ENCODE measurements at regions not wholly inside any gene's neighbourhood (a gene's known extent, or its start where the extent isn't known, plus 50 kb on each side); places are given as distances from the start of the nearest gene placed in this dataset.

DNA sequence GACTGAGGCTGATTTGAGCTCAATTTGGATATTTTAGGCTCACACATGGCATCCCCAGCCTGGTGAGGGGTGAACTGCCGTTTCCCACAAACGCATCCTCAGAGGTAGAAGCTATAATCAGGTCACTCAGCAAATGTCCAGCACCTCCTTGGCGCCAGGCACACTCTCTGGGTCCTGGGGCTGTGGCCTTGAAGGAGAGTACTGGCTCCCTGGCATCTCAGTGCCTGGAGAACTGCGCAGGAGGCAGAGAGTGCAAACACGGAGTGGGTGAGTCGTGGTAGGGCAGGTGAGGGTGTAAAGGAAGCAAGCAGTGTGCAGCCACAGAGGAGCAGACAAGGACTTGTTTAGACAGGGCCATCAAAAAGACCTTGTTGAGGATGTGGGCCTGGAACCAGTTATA, 224.0 kb upstream of the ZNF32 start:
- DNase-seq, result no peak
- no peaks in the 10 kb centered on the region for H3K36me3 ChIP-seq
- H3K9me3 ChIP-seq (ENCODE audit: severe bottlenecking), result no peaks in the 10 kb centered on the region
- TF ChIP-seq, protein P1, sequence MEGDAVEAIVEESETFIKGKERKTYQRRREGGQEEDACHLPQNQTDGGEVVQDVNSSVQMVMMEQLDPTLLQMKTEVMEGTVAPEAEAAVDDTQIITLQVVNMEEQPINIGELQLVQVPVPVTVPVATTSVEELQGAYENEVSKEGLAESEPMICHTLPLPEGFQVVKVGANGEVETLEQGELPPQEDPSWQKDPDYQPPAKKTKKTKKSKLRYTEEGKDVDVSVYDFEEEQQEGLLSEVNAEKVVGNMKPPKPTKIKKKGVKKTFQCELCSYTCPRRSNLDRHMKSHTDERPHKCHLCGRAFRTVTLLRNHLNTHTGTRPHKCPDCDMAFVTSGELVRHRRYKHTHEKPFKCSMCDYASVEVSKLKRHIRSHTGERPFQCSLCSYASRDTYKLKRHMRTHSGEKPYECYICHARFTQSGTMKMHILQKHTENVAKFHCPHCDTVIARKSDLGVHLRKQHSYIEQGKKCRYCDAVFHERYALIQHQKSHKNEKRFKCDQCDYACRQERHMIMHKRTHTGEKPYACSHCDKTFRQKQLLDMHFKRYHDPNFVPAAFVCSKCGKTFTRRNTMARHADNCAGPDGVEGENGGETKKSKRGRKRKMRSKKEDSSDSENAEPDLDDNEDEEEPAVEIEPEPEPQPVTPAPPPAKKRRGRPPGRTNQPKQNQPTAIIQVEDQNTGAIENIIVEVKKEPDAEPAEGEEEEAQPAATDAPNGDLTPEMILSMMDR (IDR thresholded peaks at IDR 0.05; ENCODE audit: low read depth, low read length), result no peak
- peaks cover 3% of the 10 kb centered on the region for H3K27me3 ChIP-seq (ENCODE audit: insufficient read depth, low read depth, severe bottlenecking)
- no peak overlapping the region for H3K4me3 ChIP-seq (ENCODE audit: low read depth, low read length)
- H3K27ac ChIP-seq, result no peak overlapping the region

DNA sequence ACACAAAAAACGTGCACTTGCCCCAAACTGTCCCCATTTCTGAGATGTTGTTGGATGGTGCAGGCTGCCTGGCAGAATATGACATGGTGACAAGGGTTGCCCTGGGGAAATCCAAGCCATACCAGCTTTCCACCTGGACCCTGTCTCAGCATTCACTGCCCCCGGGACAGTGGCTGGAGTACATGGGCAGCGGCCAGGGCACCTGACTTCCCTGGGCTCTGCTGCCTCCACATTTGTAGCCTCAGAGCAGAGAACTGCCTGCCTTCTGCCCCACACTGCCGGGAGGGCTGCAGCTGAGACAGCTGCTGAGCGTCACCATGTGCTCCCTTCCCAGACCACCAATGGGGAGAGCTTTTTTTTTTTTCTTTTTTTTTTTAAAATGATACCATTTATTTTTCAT, 222.9 kb upstream of the ZNF32 start:
- Histone ChIP-seq H3K27me3 (ENCODE audit: insufficient read depth, low read depth, severe bottlenecking) (peaks cover 3% of the 10 kb centered on the region), H3K4me3 (ENCODE audit: low read depth, low read length) (no peak overlapping the region), H3K36me3 (no peaks in the 10 kb centered on the region), H3K27ac (no peak overlapping the region), H3K9me3 (ENCODE audit: severe bottlenecking) (no peaks in the 10 kb centered on the region)
- no peak for DNase-seq
- TF ChIP-seq, protein P1 (IDR thresholded peaks at IDR 0.05; ENCODE audit: low read depth, low read length), result no peak

DNA sequence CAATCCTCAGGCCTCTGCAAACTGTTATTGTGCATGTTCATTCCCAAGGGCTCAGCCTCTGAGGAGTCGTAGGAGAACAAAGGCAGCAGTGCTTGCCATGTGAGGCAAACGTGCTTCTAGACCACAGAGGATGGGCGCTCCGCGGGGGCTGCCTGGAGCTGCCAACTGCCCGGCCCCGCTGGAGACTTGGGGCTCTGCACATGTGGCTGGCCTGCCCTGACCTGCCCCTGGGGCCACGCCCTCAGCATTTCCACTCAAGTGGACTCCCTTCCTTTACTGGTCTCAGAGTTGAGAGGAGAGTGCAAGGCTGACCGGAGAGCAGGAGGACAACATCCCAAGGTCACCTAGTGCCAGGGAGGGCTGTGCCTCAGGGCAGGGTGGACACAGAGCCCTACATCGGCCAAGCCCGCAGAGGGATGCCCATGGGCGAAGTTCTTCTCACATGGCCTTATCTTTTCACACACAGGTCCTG, 222.3 kb upstream of the ZNF32 start:
- TF ChIP-seq, protein P1 (IDR thresholded peaks at IDR 0.05; ENCODE audit: low read depth, low read length), result no peak
- no peaks in the 10 kb centered on the region for H3K36me3 ChIP-seq
- no peak overlapping the region for H3K4me3 ChIP-seq (ENCODE audit: low read depth, low read length)
- peaks cover 3% of the 10 kb centered on the region for H3K27me3 ChIP-seq (ENCODE audit: insufficient read depth, low read depth, severe bottlenecking)
- no peak overlapping the region for H3K27ac ChIP-seq
- no peak for DNase-seq
- no peaks in the 10 kb centered on the region for H3K9me3 ChIP-seq (ENCODE audit: severe bottlenecking)

DNA sequence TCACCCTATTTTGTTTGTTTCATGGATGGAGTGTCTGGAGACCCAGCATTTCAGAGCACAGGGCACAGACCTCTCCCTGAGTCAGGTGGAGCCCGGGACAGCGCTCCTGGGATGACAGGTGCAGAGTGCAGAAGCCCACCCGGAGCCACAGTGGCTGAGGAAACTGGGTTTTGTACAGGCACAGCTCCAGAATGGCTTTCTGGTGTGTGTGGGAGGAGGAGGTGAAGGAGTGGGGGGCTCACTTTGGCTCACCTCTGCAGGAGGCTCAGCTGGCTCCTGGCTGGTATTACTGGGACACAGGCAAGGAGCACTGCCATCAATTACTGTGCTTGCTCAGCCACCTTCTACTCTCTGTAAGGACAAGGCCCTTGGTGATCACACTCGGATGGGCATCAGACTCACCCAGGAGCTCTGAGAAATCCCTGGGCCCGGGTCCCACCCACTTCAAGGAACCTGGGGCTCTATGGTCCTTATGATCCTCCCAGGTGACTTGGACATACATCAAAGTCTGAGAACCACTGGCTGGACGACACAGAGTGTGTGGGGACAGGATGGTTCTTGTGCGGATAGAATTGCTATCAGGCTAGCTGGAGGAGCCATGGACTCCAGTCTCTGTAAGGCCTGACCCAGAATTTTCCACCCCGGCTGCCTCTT, 221.1 kb upstream of the ZNF32 start:
- no peaks in the 10 kb centered on the region for H3K9me3 ChIP-seq (ENCODE audit: severe bottlenecking)
- H3K27ac ChIP-seq, result no peak overlapping the region
- no peak for DNase-seq
- H3K27me3 ChIP-seq (ENCODE audit: insufficient read depth, low read depth, severe bottlenecking), result peaks cover 9% of the 10 kb centered on the region
- no peak overlapping the region for H3K4me3 ChIP-seq (ENCODE audit: low read depth, low read length)
- TF ChIP-seq, protein P1 (IDR thresholded peaks at IDR 0.05; ENCODE audit: low read depth, low read length), result no peak
- no peaks in the 10 kb centered on the region for H3K36me3 ChIP-seq

DNA sequence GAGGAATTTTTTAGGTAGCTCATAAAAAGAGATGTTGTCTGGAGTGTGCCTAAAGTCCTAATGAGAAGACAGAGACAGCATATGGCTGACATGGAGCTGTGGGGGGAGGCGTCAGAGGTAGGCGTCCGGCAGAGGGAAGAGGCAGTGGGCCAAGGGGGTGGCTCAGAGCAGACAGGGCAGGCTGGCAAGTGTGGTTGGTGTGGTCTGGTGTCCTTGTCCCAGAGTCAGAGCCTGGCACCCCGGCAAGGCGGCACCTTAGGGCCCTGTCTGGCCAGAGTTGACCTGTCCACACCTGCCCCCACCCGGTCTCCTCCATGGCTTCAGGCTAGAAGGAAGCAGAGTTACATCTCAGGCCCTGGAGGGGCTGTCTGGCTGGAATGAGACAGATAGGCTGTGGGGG, 220.3 kb upstream of the ZNF32 start:
- Histone ChIP-seq H3K4me3 (ENCODE audit: low read depth, low read length) (no peak overlapping the region), H3K27ac (no peak overlapping the region), H3K9me3 (ENCODE audit: severe bottlenecking) (no peaks in the 10 kb centered on the region), H3K27me3 (ENCODE audit: insufficient read depth, low read depth, severe bottlenecking) (peaks cover 14% of the 10 kb centered on the region), H3K36me3 (no peaks in the 10 kb centered on the region)
- TF ChIP-seq, protein P1 (IDR thresholded peaks at IDR 0.05; ENCODE audit: low read depth, low read length), result no peak
- DNase-seq, result no peak

Measured in WERI-Rb-1 (cell line).